ENCODE measurements at regions not wholly inside any gene's neighbourhood (a gene's known extent, or its start where the extent isn't known, plus 50 kb on each side); places are given as distances from the start of the nearest gene placed in this dataset.
"Not testable (repeated sequence)": the region's sequence is repeated elsewhere in the genome, so short reads cannot be mapped to it uniquely, and the experiment has no call there.

DNA sequence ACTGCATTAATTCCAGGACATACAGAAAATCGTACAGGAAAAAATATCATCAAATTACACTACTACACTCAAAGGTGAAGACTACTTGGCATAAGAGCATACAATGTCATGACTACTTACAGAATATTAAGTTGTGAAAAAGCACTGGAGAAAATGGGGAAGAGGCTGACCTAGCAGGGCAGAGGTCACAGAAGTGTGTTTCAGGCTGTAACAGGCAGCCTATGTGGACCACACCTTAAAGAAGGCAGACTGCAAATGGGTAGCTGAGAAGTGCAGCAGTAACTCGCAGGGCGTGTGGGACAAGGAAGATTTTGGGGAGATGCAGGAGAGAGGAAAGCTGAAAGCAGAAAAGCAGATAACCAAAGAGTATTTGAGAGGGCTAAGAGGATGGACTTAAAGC, 167.0 kb upstream of the PIK3R1 start:
- Histone ChIP-seq H3K4me2 (no peak overlapping the region), H3K79me2 (no peaks in the 10 kb centered on the region)

DNA sequence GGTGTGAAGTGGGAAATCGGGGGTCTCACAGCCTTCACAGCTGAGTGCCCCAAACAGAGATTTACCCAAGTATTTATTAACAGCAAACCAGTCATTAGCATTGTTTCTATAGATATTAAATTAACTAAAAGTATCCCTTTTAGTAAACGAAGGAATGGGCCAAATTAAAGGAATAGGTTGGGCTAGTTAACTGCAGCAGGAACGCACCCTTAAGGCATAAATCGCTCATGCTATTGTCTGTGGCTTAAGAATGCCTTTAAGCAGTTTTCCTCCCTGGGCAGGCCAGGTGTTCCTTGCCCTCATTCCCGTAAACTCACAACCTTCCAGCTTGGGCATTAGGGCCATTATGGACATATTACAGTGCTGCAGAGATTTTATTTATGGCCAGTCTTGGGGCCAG, 167.5 kb upstream of the PIK3R1 start:
- H3K9me2 ChIP-seq (replicated peaks; ENCODE audit: insufficient read depth); DNase-seq (ENCODE audit: low spot score); H3K4me3 ChIP-seq; H3K79me2 ChIP-seq; H3K27me3 ChIP-seq; H3K36me3 ChIP-seq (replicated peaks; ENCODE audit: insufficient read depth, low read depth); H3K9me3 ChIP-seq (ENCODE audit: low read depth); H3K4me2 ChIP-seq; H4K20me1 ChIP-seq (ENCODE audit: insufficient read depth, poor library complexity, severe bottlenecking); H3K4me1 ChIP-seq (ENCODE audit: insufficient read depth); H3K27ac ChIP-seq; H2AFZ ChIP-seq: not testable (repeated sequence)
- 94% methylated on average over 5 of the region's 5 CpGs for WGBS (ENCODE audit: low lambda C conversion rate, missing lambda C conversion rate)

More for the DNA sequence above, 167.0 kb upstream of the PIK3R1 start:
- Histone ChIP-seq H2AFZ (no peak overlapping the region), H3K9me3 (ENCODE audit: low read depth) (no peaks in the 10 kb centered on the region), H3K4me1 (ENCODE audit: insufficient read depth) (no peaks in the 10 kb centered on the region), H3K27ac (no peak overlapping the region), H4K20me1 (ENCODE audit: insufficient read depth, poor library complexity, severe bottlenecking) (no peaks in the 10 kb centered on the region), H3K4me3 (no peak overlapping the region), H3K36me3 (replicated peaks; ENCODE audit: insufficient read depth, low read depth) (no peaks in the 10 kb centered on the region), H3K9me2 (replicated peaks; ENCODE audit: insufficient read depth) (no peaks in the 10 kb centered on the region), H3K27me3 (no peaks in the 10 kb centered on the region)
- no peak for DNase-seq (ENCODE audit: low spot score)
- no peak for TF ChIP-seq EZH2phosphoT487 (IDR thresholded peaks at IDR 0.05; ENCODE audit: low read depth, severe bottlenecking, unreplicated experiment)
- no peak for TF ChIP-seq EZH2 (IDR thresholded peaks at IDR 0.05; ENCODE audit: borderline replicate concordance)
- TF ChIP-seq, protein P1, sequence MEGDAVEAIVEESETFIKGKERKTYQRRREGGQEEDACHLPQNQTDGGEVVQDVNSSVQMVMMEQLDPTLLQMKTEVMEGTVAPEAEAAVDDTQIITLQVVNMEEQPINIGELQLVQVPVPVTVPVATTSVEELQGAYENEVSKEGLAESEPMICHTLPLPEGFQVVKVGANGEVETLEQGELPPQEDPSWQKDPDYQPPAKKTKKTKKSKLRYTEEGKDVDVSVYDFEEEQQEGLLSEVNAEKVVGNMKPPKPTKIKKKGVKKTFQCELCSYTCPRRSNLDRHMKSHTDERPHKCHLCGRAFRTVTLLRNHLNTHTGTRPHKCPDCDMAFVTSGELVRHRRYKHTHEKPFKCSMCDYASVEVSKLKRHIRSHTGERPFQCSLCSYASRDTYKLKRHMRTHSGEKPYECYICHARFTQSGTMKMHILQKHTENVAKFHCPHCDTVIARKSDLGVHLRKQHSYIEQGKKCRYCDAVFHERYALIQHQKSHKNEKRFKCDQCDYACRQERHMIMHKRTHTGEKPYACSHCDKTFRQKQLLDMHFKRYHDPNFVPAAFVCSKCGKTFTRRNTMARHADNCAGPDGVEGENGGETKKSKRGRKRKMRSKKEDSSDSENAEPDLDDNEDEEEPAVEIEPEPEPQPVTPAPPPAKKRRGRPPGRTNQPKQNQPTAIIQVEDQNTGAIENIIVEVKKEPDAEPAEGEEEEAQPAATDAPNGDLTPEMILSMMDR (IDR thresholded peaks at IDR 0.05; ENCODE audit: poor library complexity): no peak
- WGBS (ENCODE audit: low lambda C conversion rate, missing lambda C conversion rate): 99% methylated on average over 3 of the region's 3 CpGs

DNA sequence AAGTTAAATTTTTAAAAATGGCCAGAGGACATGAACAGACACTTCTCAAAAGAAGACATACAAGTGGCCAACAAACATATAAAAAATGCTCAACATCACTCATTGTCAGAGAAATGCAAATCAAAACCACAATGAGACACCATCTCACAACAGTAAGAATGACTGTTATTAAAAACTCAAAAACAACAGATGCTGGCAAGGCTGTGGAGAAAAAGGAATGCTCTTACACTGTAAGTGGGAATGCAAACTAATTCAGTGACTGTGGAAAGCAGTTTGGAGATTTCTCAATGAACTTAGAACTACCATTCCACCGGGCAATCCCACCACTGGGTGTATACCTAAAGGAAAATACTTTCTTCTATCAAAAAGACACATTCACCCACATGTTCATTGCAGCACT, 168.5 kb upstream of the PIK3R1 start:
- 95% methylated on average over 1 of the region's 1 CpG for WGBS (ENCODE audit: low lambda C conversion rate, missing lambda C conversion rate)
- H3K27me3 ChIP-seq: no peaks in the 10 kb centered on the region
- no peak overlapping the region for H3K4me2 ChIP-seq
- no peaks in the 10 kb centered on the region for H3K36me3 ChIP-seq (replicated peaks; ENCODE audit: insufficient read depth, low read depth)
- H3K79me2 ChIP-seq: no peaks in the 10 kb centered on the region
- no peak overlapping the region for H3K27ac ChIP-seq
- no peaks in the 10 kb centered on the region for H3K9me2 ChIP-seq (replicated peaks; ENCODE audit: insufficient read depth)
- H2AFZ ChIP-seq: no peak overlapping the region
- TF ChIP-seq, protein P1 (IDR thresholded peaks at IDR 0.05; ENCODE audit: poor library complexity): no peak
- TF ChIP-seq EZH2phosphoT487 (IDR thresholded peaks at IDR 0.05; ENCODE audit: low read depth, severe bottlenecking, unreplicated experiment) (no peak), EZH2 (IDR thresholded peaks at IDR 0.05; ENCODE audit: borderline replicate concordance) (no peak)
- no peaks in the 10 kb centered on the region for H3K4me1 ChIP-seq (ENCODE audit: insufficient read depth)
- H3K4me3 ChIP-seq: no peak overlapping the region
- H4K20me1 ChIP-seq (ENCODE audit: insufficient read depth, poor library complexity, severe bottlenecking): no peaks in the 10 kb centered on the region
- no peak for DNase-seq (ENCODE audit: low spot score)
- H3K9me3 ChIP-seq (ENCODE audit: low read depth): no peaks in the 10 kb centered on the region

DNA sequence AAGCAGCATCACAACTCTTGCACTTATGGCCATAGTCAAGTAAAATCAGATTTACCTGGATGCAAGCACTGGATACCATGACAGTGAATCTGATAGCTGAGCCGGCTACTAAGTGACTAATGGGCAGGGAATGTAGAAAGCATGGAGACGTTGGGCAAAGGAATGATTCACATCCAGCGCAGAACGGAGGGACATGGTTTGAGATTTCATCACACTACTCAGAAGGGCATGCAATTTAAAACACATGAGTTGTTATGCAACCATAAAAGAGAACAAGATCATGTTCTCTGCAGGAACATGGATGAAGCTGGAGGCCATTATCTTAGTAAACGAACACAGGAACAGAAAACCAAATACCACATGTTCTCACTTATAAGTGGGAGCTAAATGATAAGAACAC, 169.1 kb upstream of the PIK3R1 start:
- Histone ChIP-seq H3K79me2 (no peaks in the 10 kb centered on the region), H3K9me3 (ENCODE audit: low read depth) (no peaks in the 10 kb centered on the region), H3K27ac (peak overlapping the region; percentile 5), H3K4me1 (ENCODE audit: insufficient read depth) (no peaks in the 10 kb centered on the region), H2AFZ (no peak overlapping the region), H3K4me2 (no peak overlapping the region), H3K4me3 (no peak overlapping the region), H4K20me1 (ENCODE audit: insufficient read depth, poor library complexity, severe bottlenecking) (no peaks in the 10 kb centered on the region), H3K27me3 (no peaks in the 10 kb centered on the region), H3K9me2 (replicated peaks; ENCODE audit: insufficient read depth) (no peaks in the 10 kb centered on the region), H3K36me3 (replicated peaks; ENCODE audit: insufficient read depth, low read depth) (no peaks in the 10 kb centered on the region)
- no peak for TF ChIP-seq EZH2phosphoT487 (IDR thresholded peaks at IDR 0.05; ENCODE audit: low read depth, severe bottlenecking, unreplicated experiment)
- no peak for TF ChIP-seq EZH2 (IDR thresholded peaks at IDR 0.05; ENCODE audit: borderline replicate concordance)
- TF ChIP-seq, protein P1 (IDR thresholded peaks at IDR 0.05; ENCODE audit: poor library complexity): no peak
- 62% methylated on average over 5 of the region's 5 CpGs for WGBS (ENCODE audit: low lambda C conversion rate, missing lambda C conversion rate)
- peak; percentile 68 for DNase-seq (ENCODE audit: low spot score)

Data from hepatocyte (in vitro differentiated cells).